ENCODE measurements at regions not wholly inside any gene's neighbourhood (a gene's known extent, or its start where the extent isn't known, plus 50 kb on each side); places are given as distances from the start of the nearest gene placed in this dataset.

DNA sequence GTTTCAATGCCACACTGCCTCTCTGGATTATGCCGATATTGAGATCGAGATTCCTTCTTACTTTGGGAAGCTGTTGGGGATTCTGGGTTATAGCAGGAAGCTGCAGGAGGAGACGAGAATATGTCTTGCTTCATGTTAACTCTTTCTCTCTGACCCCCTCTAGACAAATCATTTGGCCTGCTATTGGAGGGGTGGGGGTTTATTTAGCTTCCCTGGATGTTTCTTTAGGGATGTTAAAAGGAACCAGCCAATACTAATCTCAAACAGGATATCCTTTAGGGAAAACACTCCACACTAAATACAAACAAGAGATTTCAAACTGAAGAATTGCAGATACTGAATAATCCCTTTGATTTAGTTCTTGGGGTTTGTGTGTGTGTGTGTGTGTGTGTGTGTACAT, 102.6 kb downstream of the TMEM100 start:
- TF ChIP-seq, protein P1, sequence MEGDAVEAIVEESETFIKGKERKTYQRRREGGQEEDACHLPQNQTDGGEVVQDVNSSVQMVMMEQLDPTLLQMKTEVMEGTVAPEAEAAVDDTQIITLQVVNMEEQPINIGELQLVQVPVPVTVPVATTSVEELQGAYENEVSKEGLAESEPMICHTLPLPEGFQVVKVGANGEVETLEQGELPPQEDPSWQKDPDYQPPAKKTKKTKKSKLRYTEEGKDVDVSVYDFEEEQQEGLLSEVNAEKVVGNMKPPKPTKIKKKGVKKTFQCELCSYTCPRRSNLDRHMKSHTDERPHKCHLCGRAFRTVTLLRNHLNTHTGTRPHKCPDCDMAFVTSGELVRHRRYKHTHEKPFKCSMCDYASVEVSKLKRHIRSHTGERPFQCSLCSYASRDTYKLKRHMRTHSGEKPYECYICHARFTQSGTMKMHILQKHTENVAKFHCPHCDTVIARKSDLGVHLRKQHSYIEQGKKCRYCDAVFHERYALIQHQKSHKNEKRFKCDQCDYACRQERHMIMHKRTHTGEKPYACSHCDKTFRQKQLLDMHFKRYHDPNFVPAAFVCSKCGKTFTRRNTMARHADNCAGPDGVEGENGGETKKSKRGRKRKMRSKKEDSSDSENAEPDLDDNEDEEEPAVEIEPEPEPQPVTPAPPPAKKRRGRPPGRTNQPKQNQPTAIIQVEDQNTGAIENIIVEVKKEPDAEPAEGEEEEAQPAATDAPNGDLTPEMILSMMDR (IDR thresholded peaks at IDR 0.05): no peak
- TF ChIP-seq POLR2A (IDR thresholded peaks at IDR 0.05) (no peak), POLR2AphosphoS5 (IDR thresholded peaks at IDR 0.05) (no peak), EP300 (IDR thresholded peaks at IDR 0.05) (no peak)
